ENCODE measurements at regions not wholly inside any gene's neighbourhood (a gene's known extent, or its start where the extent isn't known, plus 50 kb on each side); places are given as distances from the start of the nearest gene placed in this dataset.

DNA sequence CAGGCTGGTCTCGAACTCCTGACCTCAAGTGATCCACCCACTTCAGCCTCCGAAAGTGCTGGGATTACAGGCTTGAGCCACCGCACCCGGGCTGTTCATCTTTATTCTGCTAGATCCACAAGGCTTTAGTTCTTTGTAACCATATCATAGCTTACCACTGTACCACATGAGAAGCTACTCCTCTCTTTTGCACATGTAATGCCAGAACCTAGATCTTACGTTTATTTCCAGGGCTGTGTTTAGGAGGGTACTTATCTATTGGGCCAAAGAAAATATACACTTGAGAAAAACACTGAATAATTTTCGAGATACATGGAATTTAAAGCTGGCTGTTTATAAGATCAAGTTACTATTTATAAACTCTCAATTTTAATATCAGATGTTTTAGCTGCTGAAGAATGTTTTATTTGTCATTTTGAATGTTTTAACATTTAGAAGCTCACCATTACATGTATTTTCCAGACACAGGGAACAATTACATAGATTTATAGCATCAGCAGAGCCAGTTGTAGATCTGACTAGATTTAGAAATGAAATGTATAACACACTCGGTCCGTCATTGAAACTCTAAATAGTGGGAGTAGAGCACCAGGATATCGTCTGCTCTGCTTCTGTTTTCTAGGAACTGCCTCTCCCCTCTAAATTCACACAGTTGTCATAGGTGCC lies 155.3 kb upstream of the HAND2 start:
- TF ChIP-seq, protein P1, sequence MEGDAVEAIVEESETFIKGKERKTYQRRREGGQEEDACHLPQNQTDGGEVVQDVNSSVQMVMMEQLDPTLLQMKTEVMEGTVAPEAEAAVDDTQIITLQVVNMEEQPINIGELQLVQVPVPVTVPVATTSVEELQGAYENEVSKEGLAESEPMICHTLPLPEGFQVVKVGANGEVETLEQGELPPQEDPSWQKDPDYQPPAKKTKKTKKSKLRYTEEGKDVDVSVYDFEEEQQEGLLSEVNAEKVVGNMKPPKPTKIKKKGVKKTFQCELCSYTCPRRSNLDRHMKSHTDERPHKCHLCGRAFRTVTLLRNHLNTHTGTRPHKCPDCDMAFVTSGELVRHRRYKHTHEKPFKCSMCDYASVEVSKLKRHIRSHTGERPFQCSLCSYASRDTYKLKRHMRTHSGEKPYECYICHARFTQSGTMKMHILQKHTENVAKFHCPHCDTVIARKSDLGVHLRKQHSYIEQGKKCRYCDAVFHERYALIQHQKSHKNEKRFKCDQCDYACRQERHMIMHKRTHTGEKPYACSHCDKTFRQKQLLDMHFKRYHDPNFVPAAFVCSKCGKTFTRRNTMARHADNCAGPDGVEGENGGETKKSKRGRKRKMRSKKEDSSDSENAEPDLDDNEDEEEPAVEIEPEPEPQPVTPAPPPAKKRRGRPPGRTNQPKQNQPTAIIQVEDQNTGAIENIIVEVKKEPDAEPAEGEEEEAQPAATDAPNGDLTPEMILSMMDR (IDR thresholded peaks at IDR 0.05), result no peak
- TF ChIP-seq POLR2A (IDR thresholded peaks at IDR 0.05), result no peak

Measured in right lobe of liver (tissue), 4 donors.